Left lobe of liver (tissue), 2 donors: ENCODE measurements at regions not wholly inside any gene's neighbourhood (a gene's known extent, or its start where the extent isn't known, plus 50 kb on each side); places are given as distances from the start of the nearest gene placed in this dataset.
A peak's percentile ranks its signal among the peaks of the same experiment; 100 is the strongest.
"Not testable (repeated sequence)": the region's sequence is repeated elsewhere in the genome, so short reads cannot be mapped to it uniquely, and the experiment has no call there.

Experiments
- ATAC-seq: fragments of 200-7000 bp; cut with Tn5 transposase; one replicate; pipeline ENCODE4 v1.9.1; 2020; ENCODE audit warnings: mild to moderate bottlenecking, moderate library complexity
- DNase-seq: peaks from one replicate; pipeline ENCODE4 v3.0.0-alpha.2; 2020; ENCODE audit warnings: low spot score
- donor health status: DM: no; HTN: no; CAD: no; lungs with moderate emphysema.
- donor health status: DM: no; HTN: yes; CAD: no.

GRCh38 chrY:24107316-24107715 lies 59.5 kb upstream of the CDY1B start:
- not testable (repeated sequence) for DNase-seq, ATAC-seq

GRCh38 chrY:24098997-24099396 lies 51.2 kb upstream of the CDY1B start:
- ATAC-seq = peak; percentile 73
- not testable (repeated sequence) for DNase-seq
